CD1c-positive myeloid dendritic cell (primary cell): ENCODE measurements at regions not wholly inside any gene's neighbourhood (a gene's known extent, or its start where the extent isn't known, plus 50 kb on each side); places are given as distances from the start of the nearest gene placed in this dataset.

Experiments
- DNase-seq: peaks from one replicate; pipeline ENCODE4 v3.0.0-alpha.2; 2016; ENCODE audit errors: extremely low spot score

GRCh38 chr6:14731611-14732010 is 514.3 kb upstream of the JARID2 start:
- DNase-seq: no peak

- no peak for DNase-seq
Observed at GRCh38 chr6:14732226-14732843, 513.5 kb upstream of the JARID2 start.

GRCh38 chr6:14732844-14733757 is 512.8 kb upstream of the JARID2 start:
- peak; percentile 61 for DNase-seq

- DNase-seq: peak; percentile 9
Observed at GRCh38 chr6:14734052-14734415, 511.8 kb upstream of the JARID2 start.

GRCh38 chr6:14734416-14735340 is 511.2 kb upstream of the JARID2 start:
- peak; percentile 88 for DNase-seq

- no peak for DNase-seq
Observed at GRCh38 chr6:14735956-14736486, 509.8 kb upstream of the JARID2 start.

GRCh38 chr6:14736554-14736953 is 509.3 kb upstream of the JARID2 start:
- DNase-seq: no peak

- no peak for DNase-seq
Observed at GRCh38 chr6:14738497-14738896, 507.4 kb upstream of the JARID2 start.

GRCh38 chr6:14738933-14739332 is 506.9 kb upstream of the JARID2 start:
- peak; percentile 44 for DNase-seq

- DNase-seq: no peak
Observed at GRCh38 chr6:14739827-14740226, 506.0 kb upstream of the JARID2 start.

GRCh38 chr6:14742171-14742570 is 503.7 kb upstream of the JARID2 start:
- no peak for DNase-seq

- DNase-seq: no peak
Observed at GRCh38 chr6:14742680-14743079, 503.2 kb upstream of the JARID2 start.

- no peak for DNase-seq
Observed at GRCh38 chr6:14743144-14743473, 502.8 kb upstream of the JARID2 start.

- DNase-seq: peak; percentile 93
Observed at GRCh38 chr6:14743474-14744211, 502.2 kb upstream of the JARID2 start.

- no peak for DNase-seq
Observed at GRCh38 chr6:14744212-14744556, 501.7 kb upstream of the JARID2 start.

GRCh38 chr6:14746139-14746837 is 499.6 kb upstream of the JARID2 start:
- DNase-seq: no peak

GRCh38 chr6:14747881-14748520 is 497.9 kb upstream of the JARID2 start:
- DNase-seq: no peak

- no peak for DNase-seq
Observed at GRCh38 chr6:14748679-14749078, 497.2 kb upstream of the JARID2 start.

- no peak for DNase-seq
Observed at GRCh38 chr6:14750059-14750661, 495.7 kb upstream of the JARID2 start.

GRCh38 chr6:14751645-14752175 is 494.2 kb upstream of the JARID2 start:
- DNase-seq: no peak
